ENCODE measurements at regions not wholly inside any gene's neighbourhood (a gene's known extent, or its start where the extent isn't known, plus 50 kb on each side); places are given as distances from the start of the nearest gene placed in this dataset.
"Not testable (repeated sequence)": the region's sequence is repeated elsewhere in the genome, so short reads cannot be mapped to it uniquely, and the experiment has no call there.

DNA sequence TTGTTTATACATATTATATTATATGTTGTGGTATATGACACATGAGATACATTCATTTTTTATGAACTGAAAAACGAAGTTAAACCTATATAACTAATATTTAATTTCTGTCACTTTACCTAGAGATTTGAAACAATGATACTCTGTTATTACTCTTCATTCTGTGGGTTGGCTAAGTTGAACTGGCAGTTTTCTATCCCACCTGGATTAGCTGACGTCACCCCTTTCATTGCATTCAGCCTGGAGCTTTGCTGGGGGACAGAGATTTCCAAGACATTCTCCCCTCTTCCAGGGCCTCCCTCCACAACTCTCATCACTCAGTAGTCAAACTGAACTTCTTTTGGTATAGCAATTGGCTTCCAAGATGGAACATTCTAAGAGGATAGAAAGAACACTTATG, 309.2 kb upstream of the SATB1 start:
- no peak for DNase-seq (ENCODE audit: low spot score)

DNA sequence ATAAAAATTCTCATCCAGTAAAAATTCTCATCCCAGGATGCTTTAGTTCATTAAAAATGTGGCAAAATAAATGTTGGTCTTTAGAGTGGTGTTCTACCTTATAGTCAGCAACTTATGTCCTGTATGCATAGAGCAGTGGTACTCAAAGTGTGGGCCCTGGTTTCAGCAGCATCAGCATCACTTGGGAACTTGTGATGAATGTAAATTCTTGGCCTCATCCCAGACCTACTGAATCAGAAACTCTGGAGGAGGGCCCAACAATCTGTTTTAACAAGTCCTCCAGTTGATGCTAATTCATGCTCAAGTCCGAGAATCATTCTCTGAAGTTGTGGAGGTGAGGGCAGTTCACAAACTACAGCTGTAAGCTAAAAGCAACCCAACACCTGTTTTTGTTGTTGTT, 307.3 kb upstream of the SATB1 start:
- DNase-seq (ENCODE audit: low spot score): no peak

DNA sequence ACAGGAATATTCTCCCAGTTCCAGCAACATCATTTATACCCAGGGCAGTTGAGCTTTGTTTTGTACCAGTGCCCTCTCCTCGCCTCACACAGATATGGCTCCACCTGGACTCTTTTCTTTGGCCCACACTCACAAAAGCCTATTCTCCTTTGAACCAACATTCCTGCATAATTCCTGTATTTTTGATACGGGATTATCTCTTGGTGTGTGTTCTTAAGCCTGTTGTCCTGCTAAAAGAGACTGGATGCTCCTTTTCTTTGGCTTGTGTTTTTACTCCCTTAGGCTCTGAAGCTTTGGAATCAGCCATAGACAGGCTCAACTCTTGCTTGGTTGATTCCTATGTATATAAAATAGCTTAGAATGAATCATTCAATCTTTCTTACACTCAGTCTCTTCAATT, 305.4 kb upstream of the SATB1 start:
- no peak for DNase-seq (ENCODE audit: low spot score)

DNA sequence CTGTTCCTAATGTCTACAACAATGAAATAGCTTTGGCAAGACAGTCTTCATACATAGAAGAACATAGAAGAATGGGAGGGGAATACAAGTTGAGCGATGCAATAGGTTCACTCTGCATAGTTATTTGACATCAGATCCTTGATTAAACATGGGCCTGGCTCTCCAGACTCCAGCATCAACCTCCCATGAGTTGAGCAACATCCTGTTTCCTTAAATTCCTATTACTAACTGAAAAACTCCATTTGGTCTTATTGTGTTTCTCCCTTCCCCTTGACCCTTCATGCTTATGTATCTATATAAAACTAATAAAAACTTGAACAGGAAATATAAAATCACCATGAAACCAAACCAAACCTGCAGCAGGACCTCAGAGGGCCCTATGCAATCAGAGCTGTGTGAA, 304.5 kb upstream of the SATB1 start:
- no peak for DNase-seq (ENCODE audit: low spot score)

DNA sequence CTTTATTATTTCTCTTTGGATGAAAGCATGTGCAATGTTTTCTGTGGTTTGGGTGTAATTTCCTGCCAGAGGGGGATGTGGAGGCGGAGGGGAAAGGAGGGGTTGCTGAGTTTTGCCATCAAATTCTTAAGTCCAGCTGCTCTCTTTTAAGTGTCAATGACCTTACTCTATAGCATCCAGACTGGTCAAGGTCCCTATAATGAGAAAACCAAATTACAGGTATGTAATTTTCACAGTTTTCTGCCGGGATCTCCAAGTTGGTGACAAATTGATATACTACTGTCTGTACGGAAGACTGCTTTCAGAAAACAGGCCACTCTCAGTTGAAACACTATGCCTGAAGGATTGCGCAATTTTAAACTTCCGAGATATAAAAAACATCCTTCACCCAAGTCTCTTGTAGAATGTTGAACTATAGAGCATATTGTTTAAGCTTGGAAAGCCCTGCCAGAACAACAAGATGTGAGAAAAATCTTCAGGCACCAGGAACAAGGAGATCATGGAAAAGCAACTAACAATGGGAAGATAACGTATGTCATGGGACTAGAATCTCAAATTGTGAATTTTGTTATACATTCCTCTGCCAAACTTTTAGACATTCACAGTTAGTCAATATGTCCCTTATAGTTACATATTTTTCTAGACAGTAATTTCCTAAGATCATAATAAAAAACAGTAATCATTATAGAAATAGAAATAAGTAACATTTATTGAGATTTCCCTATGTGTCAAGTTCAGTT, 300.7 kb upstream of the SATB1 start:
- DNase-seq (ENCODE audit: low spot score): no peak

DNA sequence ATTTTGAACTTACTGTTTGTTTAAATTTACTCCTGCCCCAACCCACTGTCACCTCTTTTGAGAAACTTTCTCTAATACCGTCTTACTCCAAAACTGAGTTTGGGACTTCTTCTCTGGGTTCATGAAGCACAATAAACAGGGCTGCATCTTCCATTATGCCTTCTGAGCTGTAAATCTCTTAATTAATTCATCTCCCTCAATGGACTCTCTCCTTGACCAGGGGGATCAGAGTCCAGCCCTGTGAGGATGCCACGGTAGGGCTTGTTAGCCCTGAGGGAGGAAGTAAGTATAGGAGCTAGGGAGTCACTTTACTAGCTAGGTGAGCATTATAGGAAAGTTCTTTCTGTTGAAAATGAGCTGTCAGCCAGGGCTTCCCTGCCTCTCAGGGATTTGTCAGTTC, 299.3 kb upstream of the SATB1 start:
- no peak for DNase-seq (ENCODE audit: low spot score)

DNA sequence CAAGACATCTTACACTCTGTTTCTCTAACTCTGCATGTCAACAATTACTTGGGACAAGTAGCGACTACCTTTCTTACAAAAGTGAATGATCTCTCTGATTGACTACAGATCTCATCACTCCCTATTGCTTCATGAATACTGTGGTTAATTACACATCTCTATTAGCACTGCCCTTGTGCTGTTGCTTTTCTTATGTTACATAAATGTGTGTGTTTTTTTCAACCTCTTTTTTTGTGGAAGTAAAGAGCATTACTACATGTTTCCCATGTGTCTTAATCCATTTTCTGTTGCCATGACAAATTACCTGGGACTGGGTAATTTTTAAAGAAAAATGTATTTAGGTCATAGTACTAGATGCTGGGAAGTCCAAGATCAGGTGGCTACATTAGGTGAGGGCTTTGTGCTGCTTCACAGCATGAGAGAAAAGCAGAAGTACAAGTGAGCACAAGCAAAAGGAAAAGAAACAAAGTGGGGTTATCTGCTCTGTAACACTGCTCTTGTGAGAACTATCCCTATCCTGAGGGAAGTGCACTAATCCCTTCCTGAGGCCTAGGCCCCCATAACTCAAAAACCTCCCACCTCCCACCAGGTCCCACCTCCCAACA, 298.2 kb upstream of the SATB1 start:
- DNase-seq (ENCODE audit: low spot score): no peak

DNA sequence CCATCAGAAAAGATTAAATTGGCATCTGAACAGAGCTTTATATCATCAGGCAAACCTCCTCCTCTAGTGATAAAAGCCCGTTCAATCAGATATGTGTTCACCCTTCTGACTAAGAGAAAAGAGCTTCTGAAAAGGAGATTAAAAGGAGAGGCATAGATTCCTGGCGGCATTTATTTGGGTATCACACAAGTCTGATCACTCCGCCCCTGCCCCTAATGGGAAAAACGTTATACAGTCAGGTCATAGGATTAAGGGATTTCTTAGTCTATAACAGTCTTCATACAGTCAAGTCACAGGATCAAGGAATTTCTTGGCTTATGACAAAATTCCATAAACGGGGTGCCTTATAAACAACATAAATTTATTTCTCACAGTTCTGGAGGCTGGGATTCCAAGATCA, 295.4 kb upstream of the SATB1 start:
- no peak for DNase-seq (ENCODE audit: low spot score)

DNA sequence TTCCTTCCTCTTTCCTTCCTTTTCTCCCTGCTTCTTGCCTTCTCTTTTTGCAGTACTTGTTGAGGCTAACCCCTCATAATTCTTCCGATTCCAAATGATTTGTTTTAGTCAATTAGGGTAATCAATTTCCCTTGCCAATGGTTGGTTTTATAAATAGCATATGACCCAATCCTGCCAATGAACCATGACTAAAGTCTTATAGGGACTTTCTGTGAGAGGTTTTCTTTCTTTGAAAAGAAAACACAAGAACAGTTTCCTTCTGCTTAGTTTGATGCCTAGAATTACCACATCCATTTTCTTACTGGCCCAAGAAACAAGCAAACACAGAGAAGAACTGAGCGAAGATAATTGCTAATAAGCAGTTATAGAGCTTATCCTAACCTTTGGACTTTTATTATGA, 292.5 kb upstream of the SATB1 start:
- no peak for DNase-seq (ENCODE audit: low spot score)

DNA sequence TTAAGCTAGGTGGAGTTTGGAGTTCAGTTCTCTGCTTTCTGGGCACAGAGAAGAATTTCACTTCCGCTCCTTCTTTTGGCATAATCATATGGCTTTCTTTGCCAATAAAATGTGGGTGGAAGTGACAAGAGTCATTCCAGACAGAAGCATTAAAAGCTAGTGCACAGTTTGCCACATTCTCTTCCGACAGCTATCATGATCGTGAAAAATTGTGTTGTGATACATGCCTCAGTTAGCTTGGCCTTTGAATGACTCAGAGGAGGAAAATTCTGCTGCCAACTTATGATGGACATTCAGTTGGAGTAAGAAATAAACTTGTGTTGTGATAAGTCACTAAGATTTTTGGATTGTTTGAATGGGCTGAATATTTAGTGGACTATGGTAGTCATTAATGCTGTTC, 291.7 kb upstream of the SATB1 start:
- no peak for DNase-seq (ENCODE audit: low spot score)

DNA sequence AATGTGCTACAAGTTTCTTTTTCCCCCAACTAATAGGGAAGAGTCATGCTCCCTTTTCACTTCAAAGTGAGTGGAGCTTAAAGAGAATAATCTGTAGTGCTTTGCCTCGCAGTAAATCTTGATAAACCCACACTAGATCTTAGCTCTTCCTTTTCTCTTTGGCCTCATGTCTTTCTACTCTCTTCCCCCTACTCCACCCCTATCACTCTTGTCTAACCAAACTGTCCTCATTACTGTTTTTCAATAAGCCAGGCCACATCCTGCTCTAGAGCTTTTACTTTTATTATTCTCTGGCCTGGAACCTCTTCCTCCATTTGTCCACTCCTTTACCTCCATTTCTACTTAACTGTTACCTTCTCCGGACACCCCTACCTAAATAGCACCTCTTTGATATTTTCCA, 291.0 kb upstream of the SATB1 start:
- DNase-seq (ENCODE audit: low spot score): no peak

DNA sequence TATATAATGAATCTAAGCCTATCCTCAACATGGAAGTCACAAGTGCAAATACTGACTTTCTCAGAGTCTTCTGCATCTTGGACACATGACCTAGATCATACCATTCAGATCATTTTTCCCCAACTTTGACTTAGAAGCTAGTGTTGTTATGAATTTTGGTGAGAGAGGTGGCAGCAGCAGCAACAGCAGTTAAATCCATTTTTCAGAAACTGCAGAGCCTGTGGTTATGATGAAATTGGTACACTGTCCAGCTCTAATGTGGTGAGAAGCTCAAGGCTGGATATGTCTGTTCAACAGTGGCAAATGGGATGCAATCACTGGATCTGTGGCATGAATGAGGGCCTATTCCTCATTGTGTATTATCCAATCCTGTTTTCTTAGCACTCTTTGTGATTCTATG, 290.1 kb upstream of the SATB1 start:
- no peak for DNase-seq (ENCODE audit: low spot score)

DNA sequence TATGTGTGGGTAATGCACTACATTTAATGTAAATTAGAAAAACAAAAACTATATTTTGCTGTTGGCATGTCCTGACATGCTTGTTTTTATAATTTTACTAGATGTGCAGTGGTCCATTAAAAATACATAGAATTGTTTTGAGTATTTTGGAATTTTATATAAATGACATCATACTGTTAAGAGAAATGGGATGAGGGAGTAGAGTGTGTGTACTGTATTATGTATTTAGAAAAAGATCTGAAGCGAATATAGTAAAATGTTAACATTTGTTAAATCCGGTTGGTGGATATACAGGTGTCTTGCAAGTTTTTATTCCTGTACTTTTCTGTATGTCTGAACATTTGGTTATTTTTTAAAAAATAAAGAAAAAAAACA, 288.4 kb upstream of the SATB1 start:
- DNase-seq (ENCODE audit: low spot score): no peak

DNA sequence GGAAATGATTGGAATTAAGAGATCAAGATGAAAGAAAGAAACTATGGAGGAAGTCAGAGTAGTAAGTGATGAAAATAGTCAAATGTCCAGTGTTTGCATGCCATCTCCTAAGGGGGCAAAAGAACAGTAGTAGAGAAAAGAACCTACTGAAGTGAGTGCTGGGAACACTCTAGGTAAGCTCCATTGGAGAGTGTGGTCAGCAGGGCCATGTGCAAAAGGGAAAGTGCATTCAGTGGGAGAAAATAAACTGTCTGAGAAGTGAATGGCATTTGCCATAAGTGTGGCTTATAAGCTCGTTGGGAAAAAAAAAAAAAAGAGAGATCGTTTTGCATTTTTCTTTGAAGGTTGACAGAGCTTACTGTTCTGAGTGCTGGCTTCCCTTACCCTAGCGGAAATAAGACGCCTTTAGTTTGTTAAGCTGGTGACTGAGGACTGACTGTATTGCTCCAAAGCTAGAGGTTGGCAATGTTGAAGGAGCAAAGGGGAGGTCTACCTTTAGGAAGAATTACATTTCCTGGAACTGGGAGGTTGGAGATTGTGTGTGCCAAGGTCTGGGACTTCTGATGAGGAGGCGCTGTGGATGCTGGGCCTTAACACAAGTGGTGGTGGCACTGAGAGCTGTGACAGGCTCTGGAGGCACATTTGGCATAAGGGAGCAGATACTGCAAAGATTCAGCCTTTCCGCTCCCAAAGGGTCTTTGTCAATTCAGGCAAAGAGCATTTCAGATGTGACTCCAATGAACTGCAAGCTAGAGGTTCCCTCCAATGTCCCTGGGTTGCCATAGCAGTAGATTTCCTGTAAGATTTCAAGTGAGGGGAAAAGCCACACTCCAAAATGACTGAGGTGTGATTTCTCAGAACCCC, 287.8 kb upstream of the SATB1 start:
- DNase-seq (ENCODE audit: low spot score): no peak

DNA sequence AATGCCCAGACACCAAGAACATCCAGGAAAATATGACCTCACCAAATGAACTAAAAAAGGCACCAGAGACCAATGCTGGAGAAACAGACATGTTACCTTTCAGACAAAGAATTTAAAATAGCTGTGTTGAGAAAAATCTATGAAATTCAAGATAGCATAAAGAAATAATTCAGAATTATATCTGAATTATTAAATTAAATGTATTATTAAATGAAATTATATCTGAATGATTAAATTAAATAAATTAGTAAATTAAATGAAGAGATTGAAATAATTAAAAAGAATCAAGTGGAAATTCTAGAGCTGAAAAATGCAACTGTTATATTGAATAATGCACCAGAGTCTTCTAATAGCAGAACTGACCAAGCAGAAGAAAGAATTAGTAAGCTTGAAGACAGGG, 279.2 kb upstream of the SATB1 start:
- DNase-seq (ENCODE audit: low spot score): no peak

DNA sequence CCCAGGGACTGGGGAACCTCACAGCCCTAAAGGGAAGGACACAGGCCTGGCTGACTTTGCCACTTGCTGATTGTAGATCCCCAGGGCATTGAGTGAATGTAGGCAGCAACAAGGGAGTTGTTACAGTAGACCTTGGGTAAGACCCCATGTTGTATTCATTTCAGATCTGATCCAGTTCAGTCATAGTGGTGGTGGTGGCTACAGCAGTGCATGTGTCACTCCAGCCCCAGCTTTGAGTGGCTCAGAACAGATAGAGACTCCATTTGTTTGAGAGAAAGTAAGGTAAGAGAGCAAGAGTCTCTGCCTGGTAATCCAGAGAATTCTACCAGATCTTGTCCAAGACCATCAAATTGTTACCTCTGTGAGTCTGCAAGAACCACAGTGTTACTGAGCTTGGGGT, 278.7 kb upstream of the SATB1 start:
- DNase-seq (ENCODE audit: low spot score): no peak

DNA sequence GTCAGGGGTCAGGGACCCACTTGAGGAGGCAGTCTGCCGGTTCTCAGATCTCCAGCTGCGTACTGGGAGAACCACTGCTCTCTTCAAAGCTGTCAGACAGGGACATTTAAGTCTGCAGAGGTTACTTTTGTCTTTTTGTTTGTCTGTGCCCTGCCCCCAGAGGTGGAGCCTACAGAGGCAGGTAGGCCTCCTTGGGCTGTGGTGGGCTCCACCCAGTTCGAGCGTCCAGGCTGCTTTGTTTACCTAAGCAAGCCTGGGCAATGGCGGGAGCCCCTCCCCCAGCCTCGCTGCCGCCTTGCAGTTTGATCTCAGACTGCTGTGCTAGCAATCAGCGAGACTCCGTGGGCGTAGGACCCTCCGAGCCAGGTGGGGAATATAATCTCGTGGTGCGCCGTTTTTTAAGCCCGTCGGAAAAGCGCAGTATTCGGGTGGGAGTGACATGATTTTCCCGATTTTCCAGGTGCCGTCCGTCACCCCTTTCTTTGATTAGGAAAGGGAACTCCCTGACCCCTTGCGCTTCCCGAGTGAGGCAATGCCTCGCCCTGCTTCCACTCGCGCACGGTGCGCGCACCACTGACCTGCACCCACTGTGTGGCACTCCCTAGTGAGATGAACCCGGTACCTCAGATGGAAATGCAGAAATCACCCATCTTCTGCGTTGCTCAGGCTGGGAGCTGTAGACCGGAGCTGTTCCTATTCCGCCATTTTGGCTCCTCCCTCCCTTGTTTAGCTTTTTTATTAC, 268.6 kb upstream of the SATB1 start:
- DNase-seq (ENCODE audit: low spot score): not testable (repeated sequence)

DNA sequence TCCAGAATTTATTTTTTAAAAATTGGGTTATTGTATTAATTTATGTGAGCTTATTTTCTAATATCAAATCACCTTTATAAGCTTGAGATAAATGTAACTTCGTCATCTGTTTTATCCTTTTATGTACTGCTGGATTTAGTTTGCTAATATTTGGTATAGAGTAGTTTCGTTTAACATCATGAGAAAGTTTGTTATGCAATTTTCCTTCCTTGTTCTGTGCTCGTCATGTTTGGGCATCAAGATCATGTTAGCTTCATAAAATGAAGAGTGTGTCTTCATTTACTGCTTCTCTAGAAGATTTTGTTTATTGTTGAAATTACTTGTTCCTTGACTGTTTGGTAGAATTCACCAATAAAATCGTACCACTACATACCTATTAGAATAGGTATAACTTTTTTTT, 262.1 kb upstream of the SATB1 start:
- DNase-seq (ENCODE audit: low spot score): no peak

DNA sequence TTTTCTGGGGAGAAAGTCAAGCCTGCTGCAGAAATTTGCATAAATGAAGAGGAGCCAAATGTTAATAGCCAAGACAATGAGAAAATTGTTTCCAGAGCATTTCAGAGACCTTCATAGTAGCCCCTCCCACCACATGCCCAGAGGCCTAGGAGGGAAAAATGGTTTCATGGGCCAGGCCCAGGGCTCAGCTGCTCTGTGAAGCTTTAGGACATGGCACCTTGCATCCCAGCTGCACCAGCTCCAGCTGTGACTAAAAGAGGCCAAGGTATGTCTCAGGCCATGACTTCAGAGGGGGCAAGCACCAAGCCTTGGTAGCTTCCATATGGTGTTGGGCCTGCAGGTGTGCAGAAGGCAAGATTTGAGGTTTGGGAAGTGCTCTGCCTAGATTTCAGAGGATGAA, 258.8 kb upstream of the SATB1 start:
- DNase-seq (ENCODE audit: low spot score): no peak

DNA sequence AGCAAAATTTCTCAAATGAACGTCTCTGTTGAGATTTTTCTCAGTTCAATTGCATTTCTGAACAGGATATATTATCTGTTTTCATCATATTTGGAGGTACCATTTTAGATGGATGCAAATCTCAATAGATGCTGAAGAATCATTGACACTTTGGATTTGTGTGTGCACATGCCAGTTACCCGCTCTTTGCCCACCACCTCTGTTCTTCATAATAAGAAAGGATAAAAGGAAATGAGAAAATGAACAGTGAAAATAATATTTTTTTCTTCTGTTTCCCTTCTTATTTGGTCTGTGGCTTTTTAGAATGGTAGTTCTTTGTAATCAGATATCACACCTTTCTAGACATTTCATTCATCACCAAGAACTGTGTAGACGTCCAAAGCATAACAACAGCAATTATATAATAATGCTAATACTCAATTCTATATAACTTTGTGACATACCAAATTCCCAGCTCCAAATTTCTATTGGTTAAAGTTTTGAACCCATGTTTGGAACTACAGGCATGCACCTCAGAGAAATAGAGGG, 256.7 kb upstream of the SATB1 start:
- no peak for DNase-seq (ENCODE audit: low spot score)

DNA sequence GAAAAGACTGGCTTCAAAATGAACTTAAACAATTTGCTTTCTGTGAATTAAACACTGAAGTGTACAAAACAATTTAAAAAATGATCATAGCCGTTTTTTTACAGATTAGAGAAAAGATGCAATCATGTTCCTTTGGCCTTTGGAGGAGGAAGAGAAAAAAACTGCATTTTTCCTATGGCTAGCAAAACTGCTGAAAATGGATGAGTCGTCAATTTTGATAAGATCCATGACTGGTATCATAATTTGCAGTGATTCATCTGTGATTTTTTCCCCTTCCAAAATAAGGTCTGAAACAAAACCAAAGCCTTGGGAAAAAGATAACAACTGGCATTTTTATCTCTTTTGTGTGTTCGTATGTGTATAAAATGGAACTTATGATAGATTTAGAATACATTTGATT, 255.6 kb upstream of the SATB1 start:
- DNase-seq (ENCODE audit: low spot score): no peak

DNA sequence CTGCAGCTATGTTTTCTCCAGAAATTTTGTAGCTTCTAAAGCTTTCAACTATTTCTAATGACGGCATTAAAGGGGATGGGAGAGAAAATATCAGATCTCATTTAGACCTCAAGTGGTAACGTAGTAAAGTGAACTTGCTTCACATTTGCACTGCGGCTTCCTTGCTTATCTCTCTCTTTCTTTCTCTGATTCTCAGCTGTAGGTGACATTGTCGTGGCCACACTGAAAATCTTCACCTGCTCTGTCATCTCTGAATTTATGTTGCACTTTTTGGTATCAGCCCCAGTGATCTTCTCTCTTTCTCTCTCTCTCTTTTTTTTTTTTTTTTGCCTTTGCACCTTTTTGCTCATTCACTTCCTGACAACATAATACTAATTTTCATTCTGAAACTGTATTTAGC, 254.1 kb upstream of the SATB1 start:
- no peak for DNase-seq (ENCODE audit: low spot score)

Measured in H4 (cell line).